KBM-7 (cell line): ENCODE measurements at regions not wholly inside any gene's neighbourhood (a gene's known extent, or its start where the extent isn't known, plus 50 kb on each side); places are given as distances from the start of the nearest gene placed in this dataset.

Experiments
- DNase-seq: peaks from one replicate; pipeline ENCODE4 v3.0.0-alpha.2; 2015
- in situ Hi-C: fragments of 300-500 bp; cut with MboI; formaldehyde crosslinking; loops from 2 replicates; pipeline ENCODE4 v1.14.3; 2020; ENCODE audit warnings: low sequenced_read_pairs, low pct_unique_long_range_greater_than_20kb, mixed read lengths

DNA sequence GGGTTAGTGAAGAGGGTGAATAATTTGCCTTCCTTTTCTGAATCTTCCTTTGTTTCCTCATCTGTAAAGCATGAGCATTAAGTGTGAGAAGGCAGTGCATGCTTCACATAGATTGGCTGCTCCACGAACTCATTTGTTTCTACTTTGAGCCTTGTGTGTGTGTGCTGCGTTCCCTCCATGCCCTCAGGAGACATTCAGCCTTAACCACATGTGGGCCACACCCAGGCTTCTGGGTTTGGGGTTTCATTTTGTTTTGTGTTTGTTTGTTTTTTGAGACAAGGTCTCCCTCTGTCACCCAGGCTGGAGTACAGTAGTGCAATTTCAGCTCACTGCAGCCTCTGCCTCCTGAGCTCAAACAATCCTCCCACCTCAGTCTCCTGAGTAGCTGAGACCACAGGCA lies 843.3 kb downstream of the GALR1 start:
- no peak for DNase-seq
- in situ Hi-C loops, result no loop called here

DNA sequence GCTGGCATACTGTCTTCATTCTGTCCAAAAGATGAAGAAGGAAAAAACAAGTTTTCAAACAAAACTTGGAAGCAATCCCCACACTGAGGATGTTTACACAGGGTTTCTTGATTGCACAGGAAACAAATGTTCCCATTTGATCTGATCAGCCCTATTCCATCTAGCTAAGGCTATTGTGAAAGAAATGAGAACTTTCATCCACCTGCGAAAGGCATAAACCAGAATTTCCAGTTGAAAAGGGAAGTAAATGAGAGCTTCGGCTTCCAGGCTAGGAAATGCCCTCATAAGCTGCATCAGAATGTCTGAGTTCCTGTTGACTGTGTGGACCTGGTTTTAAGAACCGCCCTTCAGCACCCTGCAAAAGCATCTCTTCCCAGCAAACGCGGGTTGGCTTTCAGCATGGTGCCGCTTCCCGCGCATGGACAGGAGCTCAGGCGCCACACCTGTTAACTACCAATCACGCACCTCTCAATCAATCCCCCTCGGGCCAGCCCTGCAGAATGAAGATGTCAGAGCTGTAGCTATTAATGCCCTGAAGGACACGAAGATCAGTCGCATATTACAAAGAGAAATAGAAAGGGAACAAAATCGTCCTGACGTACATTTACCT lies 850.4 kb downstream of the GALR1 start:
- DNase-seq, result no peak
- in situ Hi-C loops, result no loop called here

DNA sequence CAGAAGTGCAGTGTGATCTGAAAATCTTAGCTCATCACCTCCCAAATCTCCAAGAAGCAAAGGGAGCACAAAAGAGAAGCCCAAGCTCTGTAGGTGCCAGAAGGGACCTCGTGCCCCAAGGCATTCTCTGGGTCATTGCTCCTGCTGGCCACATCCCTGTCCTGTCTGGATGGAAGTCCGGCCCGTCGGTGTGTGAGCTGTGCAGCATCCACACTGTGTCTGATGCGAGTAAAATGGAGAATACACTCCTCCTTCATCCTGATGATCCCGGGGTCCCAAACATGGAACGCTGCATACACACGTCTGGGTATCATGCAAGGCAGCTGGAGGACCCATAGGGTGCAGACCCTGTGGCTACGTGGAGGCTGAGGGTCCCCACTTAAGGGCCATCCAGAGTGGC lies 851.4 kb downstream of the GALR1 start:
- in situ Hi-C loops, result no loop called here
- DNase-seq, result no peak

DNA sequence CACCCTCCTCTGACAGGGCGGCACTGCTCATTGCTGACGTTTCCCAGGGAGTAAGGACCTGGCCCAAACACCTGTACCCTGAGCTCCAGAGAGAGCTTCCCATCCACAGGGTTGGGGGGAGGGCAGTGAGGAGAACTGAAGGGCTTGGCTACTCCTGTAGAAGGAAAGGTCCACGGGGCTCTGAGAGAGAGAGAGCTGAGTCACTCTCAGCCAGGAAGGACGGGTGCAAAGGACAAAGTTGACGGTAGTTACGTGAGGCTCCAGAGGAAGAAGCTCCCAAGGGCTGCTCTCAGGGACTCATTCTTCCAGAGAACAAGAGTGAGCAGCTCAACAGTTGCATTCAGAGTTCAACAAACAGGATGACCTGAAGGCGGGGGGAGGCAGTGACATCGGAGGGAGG lies 852.5 kb downstream of the GALR1 start:
- in situ Hi-C loops, result no loop called here

DNA sequence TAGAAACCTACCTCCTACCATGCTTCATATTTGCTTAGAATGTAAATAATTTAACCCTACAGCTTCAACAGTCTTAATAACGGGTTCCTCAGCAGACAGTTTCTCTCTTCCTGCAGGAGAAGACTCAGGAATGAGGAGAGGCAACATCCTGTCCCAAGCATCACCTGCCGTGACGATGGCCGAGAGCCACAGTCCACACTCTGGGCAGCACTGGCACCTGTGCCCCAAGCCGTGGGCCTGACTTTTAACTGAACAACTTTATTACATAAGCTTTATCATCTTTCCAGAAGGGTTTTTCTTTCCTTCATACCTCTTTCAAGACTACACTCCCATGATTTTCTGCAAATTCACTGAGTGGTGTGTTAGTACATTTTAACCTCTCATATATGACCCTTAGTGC lies 856.0 kb downstream of the GALR1 start:
- in situ Hi-C loops, result no loop called here
- no peak for DNase-seq

More for the DNA sequence above, 852.5 kb downstream of the GALR1 start:
- no peak for DNase-seq

DNA sequence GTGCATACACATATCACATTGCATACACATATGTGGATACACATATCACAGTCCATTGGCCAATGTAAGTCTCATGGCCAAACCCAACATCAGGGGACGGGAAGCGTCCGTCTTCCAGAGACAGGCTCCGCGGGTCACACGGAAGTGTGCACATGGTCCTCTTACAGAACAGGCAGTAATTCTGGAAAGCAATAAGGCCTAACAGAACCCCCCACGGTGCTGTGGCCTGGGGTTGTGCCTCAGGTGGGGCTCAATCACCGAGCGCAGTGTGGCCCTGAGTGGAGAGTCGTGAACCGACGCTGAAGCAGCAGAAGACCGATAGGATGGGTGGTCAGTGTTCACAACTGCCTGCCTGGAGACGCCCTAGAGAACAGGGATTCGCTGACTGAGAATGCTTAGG lies 857.3 kb downstream of the GALR1 start:
- no peak for DNase-seq
- in situ Hi-C loops, result no loop called here

DNA sequence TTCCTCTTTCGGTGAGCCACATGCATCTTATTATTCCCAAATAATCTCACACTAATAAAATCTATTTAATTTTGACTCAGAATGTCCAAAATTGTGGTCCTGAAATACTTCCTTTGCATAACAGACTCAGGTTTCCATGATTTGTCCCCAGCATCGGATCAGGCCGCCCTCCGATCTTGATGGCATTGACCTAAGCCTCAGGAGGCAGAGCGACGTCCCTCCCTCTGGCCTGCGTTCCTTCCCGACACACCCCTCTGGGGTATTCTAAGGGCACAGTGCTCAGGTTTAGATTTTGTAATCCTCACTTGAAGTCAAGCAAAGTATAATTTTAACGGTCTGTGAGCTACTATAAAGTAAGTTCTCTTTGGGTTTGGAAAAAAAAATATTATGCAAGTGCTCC lies 857.7 kb downstream of the GALR1 start:
- DNase-seq, result no peak
- in situ Hi-C loops, result no loop called here

DNA sequence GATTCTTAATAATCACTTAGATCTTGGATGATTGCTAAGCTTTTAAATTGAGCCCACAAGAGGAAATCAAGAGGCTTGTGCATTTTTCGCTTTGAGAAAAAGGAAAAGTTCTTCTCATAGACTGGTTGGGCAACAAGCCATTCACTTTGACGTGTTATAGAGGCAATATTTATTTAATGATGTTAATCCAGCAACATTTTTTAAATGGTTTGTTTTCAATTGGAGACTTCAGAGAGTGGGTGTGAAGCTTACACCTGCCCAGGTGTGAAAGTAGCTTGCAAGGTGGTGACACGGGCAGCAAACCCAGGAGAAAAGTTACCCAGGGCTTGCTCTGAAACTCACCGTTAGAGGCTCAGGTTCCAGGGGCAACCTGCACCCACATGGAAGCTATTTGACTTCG lies 858.9 kb downstream of the GALR1 start:
- in situ Hi-C loops, result no loop called here
- no peak for DNase-seq

DNA sequence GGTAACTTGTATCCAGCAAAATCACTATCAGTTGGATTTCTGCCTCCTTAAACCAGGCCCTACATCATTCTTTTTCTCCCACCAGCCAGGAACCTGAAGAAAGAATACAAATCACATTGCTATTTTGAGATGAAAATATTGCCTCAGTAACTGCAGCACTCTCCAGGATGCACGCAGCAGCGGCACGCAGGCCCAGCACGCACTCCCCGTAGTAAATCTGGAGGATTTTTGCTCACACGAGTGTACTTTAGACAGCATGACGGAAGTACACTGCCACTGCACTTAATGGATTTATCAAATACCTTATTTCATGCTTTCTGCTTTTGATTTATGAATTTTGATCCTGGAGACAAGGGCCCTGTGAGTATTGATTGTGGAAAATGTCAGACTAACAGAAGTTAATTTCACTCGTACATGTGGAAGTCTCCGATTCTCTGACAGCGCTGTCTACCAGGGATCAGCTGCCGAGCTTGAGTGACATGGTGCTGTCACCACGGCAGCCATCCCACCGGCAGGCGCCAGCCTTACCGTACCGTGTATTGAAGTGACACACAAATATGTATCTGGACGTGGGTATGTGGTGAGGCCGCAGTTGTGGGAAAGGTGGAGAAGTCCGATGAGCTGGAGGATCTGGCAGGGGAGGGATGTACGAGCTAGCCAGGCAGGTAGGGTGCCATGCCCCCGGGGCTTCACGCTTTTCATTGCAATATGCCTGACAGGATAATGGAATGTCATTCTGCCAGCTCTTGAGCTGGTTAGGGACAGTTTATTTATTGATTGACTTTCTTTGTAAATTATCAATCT lies 863.7 kb downstream of the GALR1 start:
- in situ Hi-C loops, result no loop called here
- DNase-seq, result no peak

DNA sequence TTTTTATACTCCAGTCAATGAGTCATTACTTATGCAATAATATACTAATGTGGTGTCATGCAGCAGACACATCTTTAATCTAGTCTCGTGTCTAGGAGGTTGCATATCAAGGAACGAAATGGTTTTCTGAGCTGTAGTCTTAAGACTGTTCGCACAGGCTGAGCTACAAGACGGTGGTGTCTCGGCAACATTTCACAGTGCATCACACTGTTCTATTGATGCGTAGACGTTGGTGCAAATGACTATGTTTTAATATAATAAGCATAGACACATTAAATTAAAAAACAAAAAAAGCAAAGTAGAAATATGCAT lies 864.2 kb downstream of the GALR1 start:
- in situ Hi-C loops, result no loop called here

DNA sequence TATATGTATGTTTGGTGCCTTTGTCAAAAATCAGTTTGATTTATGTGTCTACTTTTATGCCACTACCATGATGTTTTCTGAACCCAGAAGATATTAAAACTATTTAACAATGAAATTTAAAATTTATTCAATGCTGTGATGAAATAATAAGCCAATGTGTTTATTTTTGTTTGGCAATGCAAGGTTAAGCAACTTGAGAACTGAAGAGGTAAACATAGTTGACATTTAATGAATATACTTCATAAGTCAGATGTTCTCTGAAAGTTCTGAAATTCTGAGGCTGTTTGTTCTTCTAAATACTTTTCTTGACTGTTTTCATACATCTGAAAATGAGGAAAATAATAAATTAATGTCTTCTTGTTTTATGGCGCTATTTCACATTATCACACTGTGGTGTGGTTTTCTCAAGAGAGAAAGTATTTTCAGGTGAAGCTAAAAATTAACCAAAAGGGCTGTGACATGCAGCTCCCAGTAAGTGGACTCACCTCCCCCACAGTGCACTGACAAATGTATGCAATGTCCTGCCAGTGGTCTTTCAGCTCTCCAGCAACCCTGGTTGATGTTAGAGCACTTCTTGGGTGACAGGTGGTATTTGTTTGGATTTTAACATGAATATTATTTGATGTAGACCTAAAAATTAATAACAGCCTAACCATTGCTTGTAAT lies 863.6 kb upstream of the SALL3 start:
- in situ Hi-C loops, result no loop called here
- no peak for DNase-seq

More for the DNA sequence above, 864.2 kb downstream of the GALR1 start:
- DNase-seq, result no peak

DNA sequence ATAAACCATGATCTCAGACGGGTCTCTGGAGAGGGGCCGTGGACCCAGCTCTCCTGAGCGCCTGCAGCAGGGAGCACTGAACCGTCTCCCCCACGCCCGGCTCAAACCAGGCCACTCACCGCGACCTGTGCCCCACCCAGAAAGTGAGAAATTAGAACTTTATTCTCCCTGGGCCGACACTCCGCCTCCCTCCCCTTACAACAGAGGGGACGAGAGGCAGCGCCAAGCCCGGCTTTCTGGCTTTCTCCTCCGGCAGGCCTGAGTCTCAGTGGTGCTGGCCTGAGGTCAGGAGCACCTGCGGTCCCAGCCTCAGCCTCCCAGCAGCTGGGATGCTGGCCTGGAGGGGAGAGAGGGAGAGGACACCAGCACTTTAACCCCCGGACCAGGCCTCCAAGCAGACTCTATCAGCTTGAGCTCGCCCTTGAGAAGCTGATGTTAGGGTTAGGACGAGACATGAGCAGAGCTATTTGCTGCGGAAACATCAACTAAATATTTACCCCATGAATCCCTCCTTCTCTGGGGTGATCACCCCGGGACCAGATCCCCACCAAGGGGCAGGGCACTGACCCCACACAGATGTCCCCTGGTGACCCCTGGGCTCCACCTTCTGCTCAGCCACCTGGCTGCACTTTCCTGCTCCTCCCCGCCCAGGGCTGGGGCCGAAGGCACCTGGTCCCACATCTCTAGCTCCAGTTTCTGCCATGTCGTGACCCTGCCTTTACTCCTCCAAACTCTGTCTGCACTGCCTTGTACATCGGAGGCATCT lies 856.3 kb upstream of the SALL3 start:
- DNase-seq, result no peak
- in situ Hi-C loops, result no loop called here

DNA sequence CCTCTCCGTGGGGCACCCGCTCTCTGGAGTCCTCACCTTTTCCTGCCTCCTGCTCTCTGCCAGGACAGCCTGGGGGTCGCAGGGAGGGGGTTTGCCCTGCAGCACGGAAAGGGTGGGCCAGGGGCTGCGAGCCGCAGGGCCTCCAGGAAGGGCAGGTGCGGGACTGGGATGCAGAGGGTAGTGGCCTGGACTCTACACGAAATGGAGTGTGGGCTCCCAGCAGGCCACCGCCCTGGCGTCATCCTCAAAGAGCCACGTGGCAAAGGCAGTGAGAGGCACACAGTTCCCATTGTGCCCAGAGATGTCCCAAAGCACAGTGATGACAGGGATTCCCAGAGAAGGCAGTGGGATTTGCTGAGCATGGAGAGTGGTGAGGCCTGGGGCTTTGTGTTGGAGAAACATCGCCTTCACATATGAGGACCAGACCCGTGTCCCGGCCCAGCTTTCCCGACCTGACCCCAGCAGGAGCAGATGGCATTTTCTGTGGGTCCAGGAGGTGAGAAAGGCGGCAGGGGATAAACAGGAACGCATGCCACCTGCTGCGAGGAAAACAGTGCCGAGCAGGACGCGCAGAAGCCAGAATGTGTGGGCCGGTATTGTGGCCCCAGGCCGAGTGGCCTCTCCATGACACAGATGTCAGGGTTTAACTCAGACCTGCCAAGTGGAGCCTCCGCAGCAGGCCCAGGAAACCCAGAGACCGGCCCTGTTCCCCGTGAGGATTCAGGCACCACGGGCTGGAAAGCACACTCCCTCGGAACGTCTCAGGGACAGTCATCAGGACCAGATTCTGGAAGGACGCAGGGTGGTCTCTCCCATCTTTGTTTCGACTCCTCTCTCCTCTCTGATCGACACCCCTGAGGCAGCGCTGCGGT lies 855.5 kb upstream of the SALL3 start:
- DNase-seq, result no peak
- in situ Hi-C loops, result no loop called here

DNA sequence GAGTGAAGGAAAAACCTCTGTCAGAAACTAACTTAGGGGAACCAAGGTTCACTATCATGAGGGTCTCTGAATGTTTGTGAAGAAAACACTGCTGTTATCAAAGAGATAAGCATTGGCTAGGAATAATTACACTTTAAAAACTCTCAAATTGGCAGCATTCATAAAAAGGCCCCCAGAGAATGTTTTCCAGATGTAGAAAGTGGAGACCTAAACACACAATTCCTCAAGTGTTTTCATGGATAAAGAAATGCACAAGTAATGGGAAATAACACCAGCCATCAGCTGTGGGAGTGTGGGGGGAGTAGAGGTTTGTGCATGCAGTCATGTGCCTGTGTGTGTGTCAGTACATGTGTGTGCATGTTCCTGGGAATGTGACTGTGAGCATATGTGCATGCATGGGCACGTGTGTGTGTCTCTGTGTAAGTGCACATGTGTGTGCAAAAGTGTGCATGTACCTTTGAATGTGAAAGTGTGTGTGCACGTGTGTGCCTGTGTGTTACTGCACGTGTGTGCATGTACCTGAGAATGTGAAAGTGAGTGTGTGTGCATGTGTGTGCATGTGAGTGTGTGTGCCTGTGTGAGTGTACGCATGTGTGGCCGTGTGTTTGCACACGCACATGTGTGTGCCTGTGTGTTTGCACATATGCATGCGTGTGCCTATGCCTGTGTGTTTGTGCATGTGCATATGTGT lies 854.3 kb upstream of the SALL3 start:
- DNase-seq, result no peak
- in situ Hi-C loops, result no loop called here

DNA sequence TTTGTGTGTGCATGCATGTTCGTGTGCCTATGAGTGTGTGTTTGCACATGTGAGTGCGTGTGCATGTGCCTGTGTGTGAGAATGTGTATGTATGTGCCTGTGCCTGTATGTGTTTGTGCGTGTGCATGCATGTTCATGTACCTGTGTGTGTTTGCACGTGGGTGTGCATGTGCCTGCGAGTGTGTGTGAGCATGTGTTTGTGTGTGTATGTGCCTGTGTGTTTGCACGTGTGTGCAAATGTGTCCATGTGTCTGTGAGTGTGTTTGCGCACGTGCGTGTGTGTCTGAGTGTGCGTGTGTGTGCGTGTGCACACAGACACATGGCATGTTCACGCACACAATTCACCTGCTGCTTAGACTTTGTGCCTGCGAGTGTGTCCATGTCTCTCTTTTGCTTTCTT lies 853.5 kb upstream of the SALL3 start:
- in situ Hi-C loops, result no loop called here
- no peak for DNase-seq

DNA sequence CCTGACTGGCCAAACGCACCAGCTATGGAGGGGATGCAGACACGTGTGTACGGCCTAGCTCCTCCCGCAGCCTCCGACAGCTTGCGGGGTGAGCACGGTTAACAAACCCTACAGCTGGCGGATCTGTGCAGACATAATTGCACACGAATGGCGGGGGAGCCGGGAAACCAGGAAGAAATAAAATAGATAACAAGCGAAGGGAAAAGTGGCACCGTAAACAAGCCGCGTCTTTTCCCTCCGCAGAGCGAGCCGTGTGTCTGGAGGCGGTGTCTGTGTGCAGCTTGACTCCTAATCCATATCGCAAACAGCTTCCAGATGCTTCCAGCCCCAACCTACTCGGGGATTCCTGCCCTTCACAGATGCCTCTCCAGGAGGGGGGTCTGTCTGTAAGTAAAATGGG lies 853.1 kb upstream of the SALL3 start:
- in situ Hi-C loops, result no loop called here
- no peak for DNase-seq

DNA sequence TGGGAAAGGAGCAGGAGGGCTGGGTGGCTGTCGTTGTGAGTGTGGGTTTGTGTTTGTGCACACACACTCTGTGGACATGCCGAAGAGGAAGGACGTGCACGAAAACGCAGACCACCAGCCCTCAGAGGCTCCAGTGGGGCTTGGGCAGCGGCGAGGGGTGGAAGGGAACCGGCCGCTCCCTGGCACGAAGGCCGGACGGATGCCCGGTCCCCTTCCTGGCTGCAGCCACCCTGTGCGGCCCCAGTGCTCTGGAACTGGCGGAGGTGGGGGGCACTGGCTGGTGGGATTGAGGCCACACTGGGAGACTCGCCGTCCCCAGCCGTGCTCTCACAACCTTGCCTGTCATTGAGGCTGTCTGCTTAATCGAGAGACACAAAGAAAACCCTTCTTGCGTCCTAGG lies 852.6 kb upstream of the SALL3 start:
- DNase-seq, result no peak

DNA sequence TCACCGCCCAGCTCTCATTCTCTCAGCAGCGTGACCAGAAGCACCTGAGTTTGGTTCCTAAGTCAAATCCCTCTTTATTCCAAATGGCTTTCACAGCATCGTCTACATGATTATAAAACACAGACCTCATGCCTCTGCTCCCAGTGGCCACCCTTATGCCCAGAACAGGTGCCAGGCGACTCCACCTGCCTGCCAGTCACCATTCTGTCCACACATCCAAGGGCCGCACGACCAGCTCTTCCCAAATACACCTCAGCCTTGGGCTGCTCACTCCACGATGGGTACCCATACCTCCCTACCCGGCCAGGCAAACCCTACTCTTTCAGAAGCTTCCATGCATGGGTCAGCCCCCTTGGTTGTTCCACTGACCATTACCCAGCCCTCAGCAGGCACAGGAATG lies 851.6 kb upstream of the SALL3 start:
- in situ Hi-C loops, result no loop called here
- DNase-seq, result no peak

More for the DNA sequence above, 852.6 kb upstream of the SALL3 start:
- in situ Hi-C loops, result no loop called here

DNA sequence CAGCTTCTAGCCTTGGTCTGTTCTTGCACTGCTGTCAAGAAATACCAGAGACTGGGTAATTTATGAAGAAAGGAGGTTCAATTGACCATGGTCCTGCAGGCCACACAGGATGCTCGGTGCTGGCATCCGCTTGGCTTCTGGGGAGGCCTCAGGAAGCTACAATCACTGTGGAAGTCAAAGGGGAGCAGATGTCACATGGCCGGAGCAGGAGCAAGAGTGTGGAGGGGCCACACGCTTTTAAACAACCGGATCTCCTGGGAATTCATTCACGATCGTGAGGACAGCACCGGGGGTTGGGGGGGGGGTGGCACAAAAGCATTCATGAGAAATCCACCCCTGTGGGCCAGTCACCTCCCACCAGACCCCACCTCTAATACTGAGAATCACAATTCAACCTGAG lies 850.4 kb upstream of the SALL3 start:
- in situ Hi-C loops, result no loop called here
- DNase-seq, result no peak
